H1 (cell line): ENCODE measurements at regions not wholly inside any gene's neighbourhood (a gene's known extent, or its start where the extent isn't known, plus 50 kb on each side); places are given as distances from the start of the nearest gene placed in this dataset.

Experiments used
- CHD2 ChIP-seq: IDR thresholded peaks from 2 replicates; pipeline ENCODE4 v1.6.1; 2012; ENCODE audit warnings: low read length, improper control_type of control experiment
- EGR1 ChIP-seq: IDR thresholded peaks from 2 replicates; pipeline ENCODE4 v1.6.1; 2011; ENCODE audit warnings: low read depth, low read length, borderline replicate concordance
- TEAD4 ChIP-seq: IDR thresholded peaks from 2 replicates; pipeline ENCODE4 v1.6.1; 2012; ENCODE audit warnings: low read depth, low read length, inconsistent platforms, mixed read lengths
- TF ChIP-seq, protein P1 (sequence below), 3 experiments: IDR thresholded peaks; 1 replicate in 2 of 3; 2 replicates in 1 of 3; pipeline versions ENCODE4 v1.5.1 to v1.6.1; 2011; ENCODE audit warnings: low read length in 3 of 3, mild to moderate bottlenecking in 3 of 3, inconsistent platforms in 2 of 3, low read depth in 1 of 3, moderate library complexity in 1 of 3; ENCODE audit not compliant: insufficient read depth in 1 of 3; ENCODE audit errors: control extremely low read depth in 1 of 3

DNA sequence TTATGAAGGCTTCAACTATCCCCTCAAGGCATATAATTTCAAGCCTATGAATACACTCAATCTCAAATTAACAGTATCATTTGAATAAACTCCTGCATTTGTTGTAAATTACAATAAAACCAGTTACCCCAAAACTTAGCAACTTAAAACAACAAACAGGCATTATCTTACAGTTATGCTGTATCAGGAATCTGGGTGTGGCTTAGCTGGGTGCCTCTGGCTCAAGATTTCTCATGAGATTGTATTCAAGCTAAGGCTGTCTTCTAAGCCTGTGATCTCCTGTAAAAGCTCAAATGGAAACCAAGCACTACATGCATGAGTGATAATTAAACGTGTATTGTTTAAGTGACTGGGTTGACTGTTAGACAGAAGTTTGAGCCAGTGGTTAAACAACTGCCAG is 341.0 kb upstream of the PHF14 start:
- TF ChIP-seq EGR1: no peak
- TF ChIP-seq, protein P1, sequence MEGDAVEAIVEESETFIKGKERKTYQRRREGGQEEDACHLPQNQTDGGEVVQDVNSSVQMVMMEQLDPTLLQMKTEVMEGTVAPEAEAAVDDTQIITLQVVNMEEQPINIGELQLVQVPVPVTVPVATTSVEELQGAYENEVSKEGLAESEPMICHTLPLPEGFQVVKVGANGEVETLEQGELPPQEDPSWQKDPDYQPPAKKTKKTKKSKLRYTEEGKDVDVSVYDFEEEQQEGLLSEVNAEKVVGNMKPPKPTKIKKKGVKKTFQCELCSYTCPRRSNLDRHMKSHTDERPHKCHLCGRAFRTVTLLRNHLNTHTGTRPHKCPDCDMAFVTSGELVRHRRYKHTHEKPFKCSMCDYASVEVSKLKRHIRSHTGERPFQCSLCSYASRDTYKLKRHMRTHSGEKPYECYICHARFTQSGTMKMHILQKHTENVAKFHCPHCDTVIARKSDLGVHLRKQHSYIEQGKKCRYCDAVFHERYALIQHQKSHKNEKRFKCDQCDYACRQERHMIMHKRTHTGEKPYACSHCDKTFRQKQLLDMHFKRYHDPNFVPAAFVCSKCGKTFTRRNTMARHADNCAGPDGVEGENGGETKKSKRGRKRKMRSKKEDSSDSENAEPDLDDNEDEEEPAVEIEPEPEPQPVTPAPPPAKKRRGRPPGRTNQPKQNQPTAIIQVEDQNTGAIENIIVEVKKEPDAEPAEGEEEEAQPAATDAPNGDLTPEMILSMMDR (IDR thresholded peaks at IDR 0.05; ENCODE audit: control extremely low read depth in 1 of 3, insufficient read depth in 1 of 3, low read depth in 1 of 3, low read length in 3 of 3): no peak
- TF ChIP-seq CHD2: no peak
- no peak for TF ChIP-seq TEAD4
